Fibroblast of pulmonary artery (primary cell): ENCODE measurements at regions not wholly inside any gene's neighbourhood (a gene's known extent, or its start where the extent isn't known, plus 50 kb on each side); places are given as distances from the start of the nearest gene placed in this dataset.

Source experiments
- DNase-seq: peaks from one replicate; pipeline ENCODE4 v3.0.0-alpha.2; 2010; ENCODE audit warnings: low read depth
- H3K4me3 ChIP-seq: replicated peaks from 2 replicates; pipeline ENCODE4 v1.5.1; 2011; ENCODE audit warnings: low read depth, mild to moderate bottlenecking, control low read depth, low read length, moderate library complexity
- CTCF ChIP-seq: IDR thresholded peaks from 2 replicates; pipeline ENCODE4 v1.5.1; 2011; ENCODE audit warnings: mild to moderate bottlenecking, control low read depth, low read length, inconsistent platforms; ENCODE audit errors: missing control alignments

DNA sequence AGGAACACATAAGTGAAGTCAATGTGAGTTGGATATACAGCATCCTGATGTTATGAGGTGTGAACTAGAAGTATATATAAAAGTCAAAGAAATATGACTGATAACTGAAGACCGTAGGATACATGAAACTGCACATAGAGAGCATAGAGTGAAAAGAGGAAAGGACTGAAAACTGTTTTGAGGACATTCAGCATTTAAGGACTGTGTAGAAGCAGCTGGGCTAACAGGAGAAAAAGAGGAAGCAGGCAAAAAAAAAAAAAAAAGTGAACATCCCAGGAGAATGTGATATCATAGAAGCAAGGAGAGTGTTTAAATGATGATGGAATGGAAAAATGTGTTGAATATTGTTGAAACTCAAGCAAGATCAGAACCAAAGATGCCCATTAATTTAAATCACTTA is 363.5 kb downstream of the PCDH20 start:
- DNase-seq: no peak
- H3K4me3 ChIP-seq: no peak overlapping the region
- TF ChIP-seq CTCF: no peak

DNA sequence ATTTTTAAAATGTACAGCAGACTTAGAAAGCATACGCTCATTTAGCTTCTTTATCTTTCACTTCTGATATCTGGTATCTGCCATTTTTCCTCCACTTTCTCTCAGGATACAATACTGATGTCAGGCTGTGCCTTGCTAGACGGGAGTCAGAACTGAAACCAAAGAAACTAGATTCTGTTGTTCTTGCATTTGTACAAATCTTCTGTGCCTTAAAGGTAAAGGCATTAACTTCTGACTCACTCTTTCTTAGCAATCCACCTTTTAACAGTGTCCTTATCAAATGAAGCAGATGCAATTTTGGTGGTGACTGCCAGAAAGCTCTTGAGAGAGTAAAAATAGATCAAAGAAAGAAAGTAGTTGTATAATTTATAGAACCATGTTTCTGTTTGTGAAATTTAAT is 370.4 kb downstream of the PCDH20 start:
- no peak for TF ChIP-seq CTCF
- no peak for DNase-seq
- H3K4me3 ChIP-seq: no peak overlapping the region

- no peak overlapping the region for H3K4me3 ChIP-seq
- DNase-seq: no peak
- no peak for TF ChIP-seq CTCF
Observed at GRCh38 chr13:61040181-61040580, 375.5 kb downstream of the PCDH20 start.

- no peak for DNase-seq
- H3K4me3 ChIP-seq: no peak overlapping the region
- TF ChIP-seq CTCF: no peak
Observed at GRCh38 chr13:61039302-61039701, 376.3 kb downstream of the PCDH20 start.

GRCh38 chr13:61036715-61037114 is 378.9 kb downstream of the PCDH20 start:
- no peak for DNase-seq
- H3K4me3 ChIP-seq: no peak overlapping the region
- TF ChIP-seq CTCF: no peak

DNA sequence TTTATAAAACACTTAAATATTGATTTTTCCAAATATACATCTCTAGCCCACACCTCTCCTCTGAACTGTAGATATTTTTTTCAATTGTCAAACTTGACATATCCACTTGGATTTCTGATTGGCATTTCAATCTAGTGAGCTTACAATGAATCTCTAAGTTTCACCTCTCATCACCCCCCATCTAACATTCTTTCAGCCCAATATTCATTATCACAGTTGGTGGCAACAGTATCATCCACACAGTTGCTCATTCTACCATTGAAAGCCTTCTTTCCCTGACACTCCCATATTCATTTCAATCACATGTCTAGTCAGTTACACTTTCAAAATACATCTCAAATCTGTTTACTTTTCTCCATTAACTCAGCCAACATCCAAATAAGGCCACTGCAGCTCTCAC is 385.2 kb downstream of the PCDH20 start:
- H3K4me3 ChIP-seq: no peak overlapping the region
- no peak for TF ChIP-seq CTCF
- DNase-seq: no peak

GRCh38 chr13:61029064-61029463 is 386.6 kb downstream of the PCDH20 start:
- no peak for TF ChIP-seq CTCF
- DNase-seq: no peak
- H3K4me3 ChIP-seq: no peak overlapping the region
